LoVo (cell line): ENCODE measurements at regions not wholly inside any gene's neighbourhood (a gene's known extent, or its start where the extent isn't known, plus 50 kb on each side); places are given as distances from the start of the nearest gene placed in this dataset.

ENCODE experiments used
- DNase-seq: peaks from one replicate; pipeline ENCODE4 v3.0.0-alpha.2; 2016; ENCODE audit warnings: low spot score

GRCh38 chr1:60987904-60988303 is 94.5 kb upstream of the NFIA start:
- no peak for DNase-seq

GRCh38 chr1:60984062-60984799 is 98.1 kb upstream of the NFIA start:
- DNase-seq: no peak

GRCh38 chr1:60983701-60984061 is 98.7 kb upstream of the NFIA start:
- no peak for DNase-seq

GRCh38 chr1:60982539-60982938 is 99.8 kb upstream of the NFIA start:
- DNase-seq: no peak

GRCh38 chr1:60981357-60981756 is 101.0 kb upstream of the NFIA start:
- no peak for DNase-seq

GRCh38 chr1:60978421-60979357 is 103.7 kb upstream of the NFIA start:
- DNase-seq: peak; percentile 11

GRCh38 chr1:60977661-60978060 is 104.7 kb upstream of the NFIA start:
- DNase-seq: no peak

GRCh38 chr1:60974524-60975372 is 107.6 kb upstream of the NFIA start:
- DNase-seq: no peak

GRCh38 chr1:60973668-60974067 is 108.7 kb upstream of the NFIA start:
- DNase-seq: no peak

GRCh38 chr1:60972841-60973364 is 109.5 kb upstream of the NFIA start:
- DNase-seq: peak; percentile 56

GRCh38 chr1:60971330-60971729 is 111.0 kb upstream of the NFIA start:
- DNase-seq: no peak

GRCh38 chr1:60969971-60970509 is 112.3 kb upstream of the NFIA start:
- DNase-seq: peak; percentile 32

- no peak for DNase-seq
These were observed 117.0 kb upstream of the NFIA start for GRCh38 chr1:60965280-60965854.

- no peak for DNase-seq
These were observed 119.0 kb upstream of the NFIA start for GRCh38 chr1:60963167-60963940.

- DNase-seq: no peak
These were observed 121.4 kb upstream of the NFIA start for GRCh38 chr1:60960891-60961461.

GRCh38 chr1:60959701-60960100 is 122.7 kb upstream of the NFIA start:
- DNase-seq: no peak

- DNase-seq: no peak
These were observed 124.4 kb upstream of the NFIA start for GRCh38 chr1:60958001-60958400.

GRCh38 chr1:60956520-60956919 is 125.8 kb upstream of the NFIA start:
- DNase-seq: no peak

- no peak for DNase-seq
These were observed 129.7 kb upstream of the NFIA start for GRCh38 chr1:60952612-60953111.
